A549 (cell line): ENCODE measurements at regions not wholly inside any gene's neighbourhood (a gene's known extent, or its start where the extent isn't known, plus 50 kb on each side); places are given as distances from the start of the nearest gene placed in this dataset.

ENCODE experiments used
- ATAC-seq, 2 experiments: fragments of 200-7000 bp in 1 of 2; fragments of >200 bp in 1 of 2; cut with Nextera tagmentation in 1 of 2; cut with Tn5 transposase in 1 of 2; 3 replicates each; pipeline versions ENCODE4 v1.8.0 to v1.9.1; 2018 to 2020; ENCODE audit warnings: mild to moderate bottlenecking in 1 of 2, moderate library complexity in 1 of 2
- CTCF ChIA-PET: fragments of 300-600 bp; sonication (Branson Sonifier 250); formaldehyde crosslinking; extraction: SDS; loops from one replicate; lab custom pipeline; 2021; ENCODE audit warnings: antibody characterized with exemption, inconsistent platforms; lab: Yijun Ruan, JAX
- POLR2A ChIA-PET: fragments of 350-600 bp; formaldehyde crosslinking; extraction: SDS; loops from one replicate; lab custom pipeline; 2021; ENCODE audit warnings: antibody characterized with exemption, inconsistent platforms; lab: Yijun Ruan, JAX
- DNase-seq, 2 experiments: peaks; one replicate each; pipeline versions ENCODE4 v3.0.0 to v3.0.0-alpha.2; 2011 to 2016; ENCODE audit warnings: low read depth in 1 of 2, low spot score in 1 of 2
- FAIRE-seq: peaks from 2 replicates; lab custom pipeline; 2011; peaks lifted over from hg19 to GRCh38; lab: Jason Lieb, UNC
- H3K27ac ChIP-seq, 2 experiments: fragments of >200 bp; sonication (Bioruptor Twin); formaldehyde crosslinking; 3 replicates each; pipeline ENCODE4 v1.5.1; 2016 to 2017
- H3K4me1 ChIP-seq: fragments of >200 bp; sonication (Bioruptor Twin); formaldehyde crosslinking; 3 replicates; pipeline ENCODE4 v1.6.1; 2016
- H3K4me2 ChIP-seq: fragments of >200 bp; sonication (Bioruptor Twin); formaldehyde crosslinking; 3 replicates; pipeline ENCODE4 v1.6.1; 2016
- H3K4me3 ChIP-seq: fragments of >200 bp; sonication (Bioruptor Twin); formaldehyde crosslinking; 3 replicates; pipeline ENCODE4 v1.5.1; 2016
- H3K9me3 ChIP-seq: fragments of >200 bp; sonication (Bioruptor Twin); formaldehyde crosslinking; 3 replicates; pipeline ENCODE4 v1.6.1; 2016
- ATOH8 ChIP-seq: fragments of 250-450 bp; sonication (Bioruptor Pico); IDR thresholded peaks from 2 replicates; pipeline ENCODE4 v1.5.0; 2020; ENCODE audit warnings: low read depth, mild to moderate bottlenecking, moderate library complexity
- BCL3 ChIP-seq: fragments of >200 bp; sonication (Bioruptor Twin); formaldehyde crosslinking; IDR thresholded peaks from 3 replicates; pipeline ENCODE4 v1.6.1; 2016
- BHLHE40 ChIP-seq: IDR thresholded peaks from 2 replicates; pipeline ENCODE4 v1.6.1; 2012; ENCODE audit warnings: low read depth, low read length, inconsistent platforms
- CBX2 ChIP-seq: fragments of 200-600 bp; sonication (generic); IDR thresholded peaks from 2 replicates; pipeline ENCODE4 v1.6.1; 2016; ENCODE audit warnings: low read depth, mild to moderate bottlenecking, borderline replicate concordance
- CBX8 ChIP-seq: fragments of 200-600 bp; sonication (generic); IDR thresholded peaks from 2 replicates; pipeline ENCODE4 v1.6.1; 2016
- CHD4 ChIP-seq: fragments of 200-600 bp; sonication (generic); IDR thresholded peaks from 2 replicates; pipeline ENCODE4 v1.6.1; 2016; ENCODE audit warnings: antibody characterized with exemption, mild to moderate bottlenecking, borderline replicate concordance
- ELK1 ChIP-seq: fragments of 150-350 bp; IDR thresholded peaks from 2 replicates; pipeline ENCODE4 v1.6.1; 2014; ENCODE audit warnings: low read depth, mild to moderate bottlenecking, low read length
- FOSB ChIP-seq: fragments of 250-450 bp; sonication (Bioruptor Pico); IDR thresholded peaks from 2 replicates; pipeline ENCODE4 v1.5.0; 2020; ENCODE audit warnings: mild to moderate bottlenecking, moderate library complexity
- FOXS1 ChIP-seq: fragments of 250-450 bp; sonication (Bioruptor Pico); IDR thresholded peaks from 2 replicates; pipeline ENCODE4 v1.5.0; 2020; ENCODE audit warnings: mild to moderate bottlenecking, moderate library complexity
- GATA3 ChIP-seq: IDR thresholded peaks from 2 replicates; pipeline ENCODE4 v1.6.1; 2012; ENCODE audit warnings: borderline replicate concordance
- HDAC2 ChIP-seq: fragments of 200-600 bp; sonication (generic); IDR thresholded peaks from 2 replicates; pipeline ENCODE4 v1.6.1; 2016
- HMGXB4 ChIP-seq: fragments of 250-450 bp; sonication (Bioruptor Pico); IDR thresholded peaks from 2 replicates; pipeline ENCODE4 v1.5.0; 2021; ENCODE audit warnings: mild to moderate bottlenecking, moderate library complexity, borderline replicate concordance
- KDM1A ChIP-seq: fragments of 200-600 bp; sonication (generic); IDR thresholded peaks from 2 replicates; pipeline ENCODE4 v1.6.1; 2016; ENCODE audit warnings: low read depth, mild to moderate bottlenecking
- KDM5A ChIP-seq: fragments of 200-600 bp; sonication (generic); IDR thresholded peaks from 2 replicates; pipeline ENCODE4 v1.6.1; 2016; ENCODE audit warnings: antibody characterized with exemption, mild to moderate bottlenecking
- MAX ChIP-seq: IDR thresholded peaks from 2 replicates; pipeline ENCODE4 v1.6.1; 2012
- MYC ChIP-seq: IDR thresholded peaks from 2 replicates; pipeline ENCODE4 v1.6.1; 2012; ENCODE audit warnings: mild to moderate bottlenecking, inconsistent platforms, low read length, improper control_type of control experiment, borderline replicate concordance
- NPAS2 ChIP-seq: fragments of 250-450 bp; sonication (Bioruptor Pico); IDR thresholded peaks from 2 replicates; pipeline ENCODE4 v1.8.0; 2022; ENCODE audit warnings: mild to moderate bottlenecking, moderate library complexity, borderline replicate concordance
- NR3C1 ChIP-seq: fragments of >200 bp; sonication (Bioruptor Twin); formaldehyde crosslinking; IDR thresholded peaks from 3 replicates; pipeline ENCODE4 v1.6.1; 2017
- PBX3 ChIP-seq: IDR thresholded peaks from 2 replicates; pipeline ENCODE4 v1.6.1; 2012
- POLR2A ChIP-seq: IDR thresholded peaks from 2 replicates; pipeline ENCODE4 v1.6.1; 2012; ENCODE audit warnings: mild to moderate bottlenecking, low read length
- POLR2AphosphoS2 ChIP-seq: conservative IDR thresholded peaks from 2 replicates; pipeline ENCODE4 v1.6.1; 2012; ENCODE audit warnings: low read length, improper control_type of control experiment, inconsistent platforms
- RNF2 ChIP-seq: fragments of 200-600 bp; sonication (generic); IDR thresholded peaks from 2 replicates; pipeline ENCODE4 v1.6.1; 2016; ENCODE audit warnings: low read depth, mild to moderate bottlenecking, antibody characterized with exemption, moderate library complexity, borderline replicate concordance
- SMC3 ChIP-seq: fragments of >200 bp; sonication (Bioruptor Twin); formaldehyde crosslinking; IDR thresholded peaks from 3 replicates; pipeline ENCODE4 v1.6.1; 2018; ENCODE audit warnings: inconsistent platforms
- SREBF2 ChIP-seq: fragments of 450-650 bp; IDR thresholded peaks from 2 replicates; pipeline ENCODE4 v1.6.1; 2014; ENCODE audit warnings: mild to moderate bottlenecking, moderate library complexity
- TFCP2L1 ChIP-seq: fragments of 250-450 bp; sonication (Bioruptor Pico); IDR thresholded peaks from 2 replicates; pipeline ENCODE4 v1.5.0; 2021; ENCODE audit warnings: mild to moderate bottlenecking
- TP53 ChIP-seq: fragments of 250-450 bp; sonication (Bioruptor Pico); IDR thresholded peaks from 2 replicates; pipeline ENCODE4 v1.5.0; 2021; ENCODE audit warnings: mild to moderate bottlenecking, moderate library complexity
- USF2 ChIP-seq: fragments of 450-650 bp; IDR thresholded peaks from 2 replicates; pipeline ENCODE4 v1.6.1; 2014; ENCODE audit warnings: antibody characterized with exemption
- ZC3H11A ChIP-seq: fragments of 450-650 bp; IDR thresholded peaks from 2 replicates; pipeline ENCODE4 v1.6.1; 2014; ENCODE audit warnings: antibody characterized with exemption, mild to moderate bottlenecking
- ZFP36 ChIP-seq: fragments of 450-650 bp; IDR thresholded peaks from 2 replicates; pipeline ENCODE4 v1.6.1; 2014; ENCODE audit warnings: borderline replicate concordance; ENCODE audit not compliant: partially characterized antibody
- ZNF302 ChIP-seq: fragments of 250-450 bp; sonication (Bioruptor Pico); IDR thresholded peaks from 2 replicates; pipeline ENCODE4 v1.9.0; 2021; ENCODE audit warnings: inconsistent platforms, mild to moderate bottlenecking, moderate library complexity
- WGBS: methylation state at CpG from one replicate; pipeline ENCODE4 v1.1.6; 2017; ENCODE audit errors: missing lambda C conversion rate; 5-methylcytosine and 5-hydroxymethylcytosine counted together

GRCh38 chr2:128491692-128492244, 173.1 kb upstream of the HS6ST1 start:
- H3K9me3 ChIP-seq: no peaks in the 10 kb centered on the region
- H3K4me3 ChIP-seq: no peak overlapping the region
- no peak overlapping the region for H3K4me2 ChIP-seq
- no peak for ATAC-seq
- TF ChIP-seq ZFP36 (no peak), KDM1A (no peak), HDAC2 (no peak), POLR2AphosphoS2 (no peak), NPAS2 (no peak), RNF2 (no peak), BHLHE40 (no peak), MYC (no peak), ATOH8 (no peak), FOSB (CRISPR knock-in tag) (no peak), CBX2 (no peak), KDM5A (no peak), NR3C1 (no peak), HMGXB4 (CRISPR knock-in tag) (no peak), BCL3 (no peak), CHD4 (no peak), TFCP2L1 (CRISPR knock-in tag) (no peak), ELK1 (no peak)
- ChIA-PET POLR2A (no interaction called here), CTCF (no interaction called here)
- no peak overlapping the region for H3K27ac ChIP-seq
- 51% methylated on average over 6 of the region's 7 CpGs for WGBS
- DNase-seq: no peak
- no peak for FAIRE-seq
- H3K4me1 ChIP-seq: no peaks in the 10 kb centered on the region

GRCh38 chr2:128492966-128493811, 174.5 kb upstream of the HS6ST1 start:
- TF ChIP-seq USF2: no peak
- no peak for TF ChIP-seq POLR2A
- TF ChIP-seq FOXS1 (CRISPR knock-in tag): no peak
- TF ChIP-seq TP53: no peak
- no peak for TF ChIP-seq POLR2AphosphoS2
- no peak for TF ChIP-seq HDAC2
- no peak for TF ChIP-seq SREBF2
- TF ChIP-seq GATA3: no peak
- no peak for TF ChIP-seq ZC3H11A
- TF ChIP-seq FOSB (CRISPR knock-in tag): no peak
- no peak for TF ChIP-seq PBX3
- TF ChIP-seq CBX8: no peak
- no peak for TF ChIP-seq KDM1A
- no peak for TF ChIP-seq SMC3
- no peak for TF ChIP-seq MAX
- TF ChIP-seq BHLHE40: no peak
- no peak for TF ChIP-seq ZNF302 (CRISPR knock-in tag)
- Histone ChIP-seq H3K9me3 (no peaks in the 10 kb centered on the region), H3K4me2 (no peak overlapping the region), H3K27ac (no peak overlapping the region), H3K4me3 (no peak overlapping the region), H3K4me1 (no peaks in the 10 kb centered on the region)
- POLR2A ChIA-PET: no interaction called here
- DNase-seq (no peak), FAIRE-seq (no peak), ATAC-seq (no peak)
- CTCF ChIA-PET: no interaction called here
- 74% methylated on average over 10 of the region's 65 CpGs for WGBS
